GM20000 (cell line): ENCODE measurements at regions not wholly inside any gene's neighbourhood (a gene's known extent, or its start where the extent isn't known, plus 50 kb on each side); places are given as distances from the start of the nearest gene placed in this dataset.

Experiments
- DNase-seq: peaks from one replicate; pipeline ENCODE4 v3.0.0; 2012; ENCODE audit warnings: low spot score
- TF ChIP-seq, protein P1 (sequence below): IDR thresholded peaks from 2 replicates; pipeline ENCODE4 v1.5.1; 2012; ENCODE audit warnings: mild to moderate bottlenecking, control low read depth; ENCODE audit errors: extremely low read depth, missing control alignments

DNA sequence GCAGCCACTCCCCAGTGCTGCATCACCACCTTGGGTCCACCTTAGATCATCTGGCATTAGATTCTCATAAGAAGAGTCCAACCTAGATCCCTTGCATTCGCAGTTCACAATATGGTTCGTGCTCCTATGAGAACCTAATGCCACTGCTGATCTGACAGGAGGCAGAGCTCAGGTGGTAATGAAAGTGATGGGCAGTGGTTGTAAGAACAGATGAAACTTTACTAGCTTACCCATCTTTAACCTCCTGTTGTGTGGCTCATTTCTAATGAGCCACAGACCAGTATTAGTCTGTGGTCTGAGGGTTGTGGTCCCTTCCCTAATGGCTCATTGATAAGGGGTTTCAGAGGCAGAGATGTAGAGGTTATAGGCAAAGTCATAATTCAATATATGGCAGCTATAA, 615.9 kb upstream of the MIS18BP1 start:
- DNase-seq, result no peak
- TF ChIP-seq, protein P1, sequence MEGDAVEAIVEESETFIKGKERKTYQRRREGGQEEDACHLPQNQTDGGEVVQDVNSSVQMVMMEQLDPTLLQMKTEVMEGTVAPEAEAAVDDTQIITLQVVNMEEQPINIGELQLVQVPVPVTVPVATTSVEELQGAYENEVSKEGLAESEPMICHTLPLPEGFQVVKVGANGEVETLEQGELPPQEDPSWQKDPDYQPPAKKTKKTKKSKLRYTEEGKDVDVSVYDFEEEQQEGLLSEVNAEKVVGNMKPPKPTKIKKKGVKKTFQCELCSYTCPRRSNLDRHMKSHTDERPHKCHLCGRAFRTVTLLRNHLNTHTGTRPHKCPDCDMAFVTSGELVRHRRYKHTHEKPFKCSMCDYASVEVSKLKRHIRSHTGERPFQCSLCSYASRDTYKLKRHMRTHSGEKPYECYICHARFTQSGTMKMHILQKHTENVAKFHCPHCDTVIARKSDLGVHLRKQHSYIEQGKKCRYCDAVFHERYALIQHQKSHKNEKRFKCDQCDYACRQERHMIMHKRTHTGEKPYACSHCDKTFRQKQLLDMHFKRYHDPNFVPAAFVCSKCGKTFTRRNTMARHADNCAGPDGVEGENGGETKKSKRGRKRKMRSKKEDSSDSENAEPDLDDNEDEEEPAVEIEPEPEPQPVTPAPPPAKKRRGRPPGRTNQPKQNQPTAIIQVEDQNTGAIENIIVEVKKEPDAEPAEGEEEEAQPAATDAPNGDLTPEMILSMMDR, result no peak

DNA sequence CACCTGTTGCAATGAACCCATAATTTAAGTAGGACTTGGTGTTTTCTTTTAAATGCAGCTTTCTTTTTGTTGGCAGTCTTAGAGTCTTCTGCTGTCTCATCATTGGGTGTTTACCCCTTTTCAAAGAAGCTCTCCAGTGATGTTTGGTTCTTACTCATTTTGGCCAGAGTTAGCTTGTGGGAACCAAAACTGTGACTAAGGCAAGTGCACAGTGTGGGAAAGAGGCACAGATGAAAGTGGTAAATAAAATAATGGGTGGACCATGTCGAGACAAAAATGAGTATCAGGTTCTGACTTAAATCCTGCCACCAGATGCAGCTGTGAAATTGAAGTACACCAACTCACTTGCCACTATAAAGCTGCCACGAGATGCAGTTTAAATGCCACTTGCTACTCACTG, 615.4 kb upstream of the MIS18BP1 start:
- peak; percentile 18 for DNase-seq
- TF ChIP-seq, protein P1, result no peak

DNA sequence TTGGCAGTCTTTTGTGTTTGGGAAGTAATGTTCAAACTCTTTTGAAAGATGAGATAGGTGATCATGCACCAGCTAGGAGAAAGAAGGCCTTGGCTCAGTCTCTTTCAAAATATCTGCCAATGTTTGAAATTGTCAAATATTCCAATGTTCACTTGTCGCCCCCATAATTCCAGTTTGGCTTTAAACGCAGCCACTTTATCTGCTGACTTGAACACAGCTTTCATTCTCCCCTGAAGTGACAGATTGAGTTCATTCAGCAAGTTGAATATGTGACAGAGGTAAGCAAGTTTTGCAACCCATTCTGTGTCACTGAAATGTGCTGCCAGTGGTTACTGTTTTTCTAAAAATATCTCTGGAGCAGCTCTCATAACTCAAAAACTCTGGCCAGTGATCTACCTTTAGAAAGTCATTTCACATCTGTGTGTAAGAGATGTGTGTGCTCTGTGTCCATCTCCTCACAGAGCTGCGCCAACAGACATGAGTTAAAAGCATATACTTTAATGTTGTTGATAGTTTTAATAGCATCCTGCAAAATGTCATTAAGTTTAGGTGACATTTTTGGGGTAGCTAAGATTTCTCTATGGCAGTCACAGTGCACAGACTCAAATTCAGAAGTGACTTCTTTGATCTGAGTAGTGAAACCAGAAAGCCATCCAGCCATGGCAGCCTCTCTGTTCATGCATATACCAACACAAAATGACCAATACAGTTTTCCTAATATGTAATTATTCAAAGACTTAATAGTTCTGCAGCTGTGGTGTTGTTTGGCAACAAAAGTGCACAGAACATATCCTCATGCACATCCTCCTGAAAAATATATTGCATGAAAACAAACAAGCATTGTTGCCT, 614.3 kb upstream of the MIS18BP1 start:
- no peak for DNase-seq
- TF ChIP-seq, protein P1, result no peak

DNA sequence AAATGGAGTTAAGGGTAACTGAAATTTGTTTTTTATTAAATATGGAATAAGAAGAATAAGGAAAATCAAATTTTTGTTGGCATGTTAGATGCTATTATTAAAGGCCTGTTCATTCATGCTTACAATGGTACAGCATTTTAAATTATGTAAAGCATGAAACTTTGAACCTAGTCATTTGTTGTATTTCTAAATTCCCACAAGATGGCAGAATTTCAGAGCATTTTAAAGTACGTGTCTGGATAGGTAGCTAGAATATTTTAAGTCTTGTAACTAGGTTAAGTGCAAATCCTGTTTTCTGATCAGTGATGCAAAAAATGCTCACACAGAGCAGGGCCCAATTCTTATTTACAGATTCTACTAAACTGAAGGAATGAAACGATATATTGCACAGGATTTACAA, 585.6 kb upstream of the MIS18BP1 start:
- TF ChIP-seq, protein P1, result no peak
- DNase-seq, result no peak

DNA sequence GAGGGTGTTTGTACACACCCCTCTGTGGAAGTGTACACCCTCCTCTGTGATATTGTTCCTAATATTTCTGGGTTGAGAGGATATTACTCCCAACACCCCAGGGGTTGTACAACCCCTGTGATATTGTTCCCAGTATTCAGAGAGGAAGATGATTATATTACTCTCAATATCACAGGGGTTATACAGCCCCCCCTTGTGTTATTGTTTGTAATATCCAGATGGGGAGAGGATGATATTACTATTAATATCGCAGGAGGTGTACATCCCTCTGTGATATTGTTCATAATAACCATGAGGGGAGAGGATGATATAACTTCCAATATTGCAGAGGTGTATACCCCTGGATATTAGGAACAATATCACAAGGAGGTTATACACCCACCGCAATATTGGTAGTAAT, 566.1 kb upstream of the MIS18BP1 start:
- DNase-seq, result no peak
- TF ChIP-seq, protein P1, result no peak

DNA sequence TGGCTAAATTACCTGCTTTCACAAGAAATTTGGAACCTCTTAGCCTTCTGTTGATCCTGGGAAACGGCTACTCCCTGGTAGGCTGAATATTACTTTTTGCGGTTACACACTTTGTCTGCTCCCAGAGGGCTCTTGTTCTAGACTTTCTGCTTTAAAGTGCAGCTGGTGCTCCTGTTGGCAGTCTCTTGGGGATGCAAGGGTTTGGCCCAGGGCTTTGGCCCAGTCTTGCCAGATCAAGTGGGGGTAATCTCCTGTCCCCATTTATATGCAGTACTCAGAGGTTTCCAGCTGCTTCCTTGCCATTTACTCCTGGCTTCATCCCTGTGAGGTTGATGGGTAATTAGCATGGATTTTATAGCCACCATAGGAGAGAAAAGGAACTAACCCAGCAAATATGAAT, 558.2 kb upstream of the MIS18BP1 start:
- TF ChIP-seq, protein P1, result no peak
- DNase-seq, result no peak

DNA sequence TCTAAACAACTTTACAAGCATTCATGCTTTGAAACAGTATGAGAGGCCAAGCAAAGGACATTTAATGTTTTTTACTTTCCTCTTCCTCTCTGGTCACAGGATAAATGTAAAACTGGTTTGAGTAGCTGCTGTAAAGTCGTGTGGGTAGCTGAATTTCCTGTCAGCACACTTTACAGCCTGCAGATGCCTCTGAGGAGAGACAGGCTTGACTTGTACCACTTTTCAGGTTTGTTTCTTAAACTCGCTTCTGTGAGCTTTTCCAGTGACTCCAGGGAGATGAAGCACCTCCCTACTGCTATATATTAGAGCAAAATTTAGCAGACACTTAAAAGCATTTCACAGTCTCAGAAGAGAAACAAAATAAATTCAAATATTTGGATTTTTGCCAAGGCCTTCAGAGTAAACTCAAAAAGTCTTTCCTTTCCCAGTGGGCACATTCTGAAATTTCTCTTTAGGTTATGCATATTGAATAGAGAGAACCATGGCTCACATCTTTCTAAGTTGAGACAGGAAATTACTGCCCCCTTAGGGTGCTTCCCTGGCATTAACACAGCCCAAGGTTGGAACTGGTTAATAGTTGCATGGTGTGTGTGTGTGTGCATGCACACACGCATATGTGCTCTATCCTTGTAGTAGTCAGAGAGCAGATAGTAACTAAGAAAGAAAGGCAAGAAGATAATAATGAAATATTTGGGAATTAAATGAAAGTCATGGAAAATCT, 557.3 kb upstream of the MIS18BP1 start:
- TF ChIP-seq, protein P1, result no peak
- DNase-seq, result peak; percentile 5
